CD4-positive, alpha-beta memory T cell (primary cell): ENCODE measurements at regions not wholly inside any gene's neighbourhood (a gene's known extent, or its start where the extent isn't known, plus 50 kb on each side); places are given as distances from the start of the nearest gene placed in this dataset.

ENCODE experiments used
- CTCF ChIA-PET: fragments of 350-600 bp; sonication (Branson Sonifier 250); formaldehyde crosslinking; loops from one replicate; lab custom pipeline; 2021; ENCODE audit warnings: inconsistent platforms; ENCODE audit not compliant: partially characterized antibody; lab: Charles Lee
- POLR2A ChIA-PET: fragments of 350-600 bp; sonication (Branson Sonifier 250); formaldehyde crosslinking; loops from one replicate; lab custom pipeline; 2021; ENCODE audit not compliant: partially characterized antibody; lab: Charles Lee
- DNase-seq, 5 donors: peaks; one replicate each; pipeline versions ENCODE4 v3.0.0 to v3.0.0-alpha.2; 2020 to 2022; ENCODE audit warnings: mixed read lengths in 1 of 5
- H3K27ac ChIP-seq: one replicate; pipeline ENCODE4 v1.7.0; 2013; ENCODE audit warnings: low read depth, low read length
- H3K27me3 ChIP-seq: 2 replicates; pipeline ENCODE4 v1.7.0; 2013; ENCODE audit warnings: mild to moderate bottlenecking, low read length, moderate library complexity; ENCODE audit not compliant: insufficient read depth
- H3K36me3 ChIP-seq: 2 replicates; pipeline ENCODE4 v1.7.0; 2013; ENCODE audit warnings: mild to moderate bottlenecking, low read length, moderate library complexity; ENCODE audit not compliant: insufficient read depth
- H3K4me1 ChIP-seq: 2 replicates; pipeline ENCODE4 v1.7.0; 2013; ENCODE audit warnings: mild to moderate bottlenecking, low read length, moderate library complexity; ENCODE audit not compliant: insufficient read depth
- H3K4me3 ChIP-seq, 2 donors: one replicate each; pipeline ENCODE4 v1.7.0; 2013; ENCODE audit warnings: low read length in 2 of 2, mild to moderate bottlenecking in 1 of 2
- H3K9me3 ChIP-seq, 2 donors: one replicate each; pipeline ENCODE4 v1.7.0; 2013; ENCODE audit warnings: low read length in 2 of 2, control low read depth in 1 of 2; ENCODE audit not compliant: control insufficient read depth in 1 of 2
- H3K27ac Mint-ChIP-seq, 7 donors: one replicate each; pipeline ENCODE4 v1.8.0; 2020 to 2021; ENCODE audit warnings: mixed read lengths in 7 of 7, mild to moderate bottlenecking in 6 of 7, inconsistent platforms in 3 of 7, moderate library complexity in 3 of 7
- H3K27me3 Mint-ChIP-seq, 2 donors: one replicate each; pipeline ENCODE4 v1.8.0; 2020 to 2021; ENCODE audit warnings: mixed read lengths in 2 of 2
- H3K36me3 Mint-ChIP-seq, 2 donors: one replicate each; pipeline ENCODE4 v1.8.0; 2020 to 2021; ENCODE audit warnings: mixed read lengths in 2 of 2, inconsistent platforms in 1 of 2, mild to moderate bottlenecking in 1 of 2
- H3K4me1 Mint-ChIP-seq, 4 donors: one replicate each; pipeline ENCODE4 v1.8.0; 2020 to 2021; ENCODE audit warnings: mixed read lengths in 4 of 4, mild to moderate bottlenecking in 1 of 4
- H3K4me3 Mint-ChIP-seq, 8 donors: one replicate each; pipeline ENCODE4 v1.8.0; 2020 to 2021; ENCODE audit warnings: mixed read lengths in 8 of 8, mild to moderate bottlenecking in 7 of 8, moderate library complexity in 6 of 8, inconsistent platforms in 3 of 8
- H3K9me3 Mint-ChIP-seq, 8 donors: one replicate each; pipeline ENCODE4 v1.8.0; 2020 to 2021; ENCODE audit warnings: mixed read lengths in 8 of 8, mild to moderate bottlenecking in 5 of 8, inconsistent platforms in 3 of 8, moderate library complexity in 1 of 8
- intact Hi-C: fragments of 100-400 bp; cut with micrococcal nuclease; formaldehyde crosslinking; loops from one replicate; pipeline ENCODE4 v1.15.1; 2023

GRCh38 chr9:87073692-87074091, 126.4 kb upstream of the GAS1 start:
- no peaks in the 10 kb centered on the region for H3K9me3 ChIP-seq
- intact Hi-C loops, result no loop called here
- no peaks in the 10 kb centered on the region for H3K36me3 ChIP-seq
- H3K4me1 Mint-ChIP-seq, result no peaks in the 10 kb centered on the region
- H3K36me3 Mint-ChIP-seq, result no peaks in the 10 kb centered on the region
- DNase-seq, result no peak
- no peak overlapping the region for H3K4me3 ChIP-seq
- no peaks in the 10 kb centered on the region for H3K27me3 Mint-ChIP-seq
- H3K4me3 Mint-ChIP-seq, result no peak overlapping the region
- H3K27me3 ChIP-seq, result no peaks in the 10 kb centered on the region
- H3K27ac ChIP-seq, result no peak overlapping the region
- H3K4me1 ChIP-seq, result no peaks in the 10 kb centered on the region
- H3K9me3 Mint-ChIP-seq, result peaks cover 0 to 2% (median 0%) of the 10 kb centered on the region in 8 donors
- POLR2A ChIA-PET, result no interaction called here
- H3K27ac Mint-ChIP-seq, result no peak overlapping the region
- CTCF ChIA-PET, result no interaction called here

DNA sequence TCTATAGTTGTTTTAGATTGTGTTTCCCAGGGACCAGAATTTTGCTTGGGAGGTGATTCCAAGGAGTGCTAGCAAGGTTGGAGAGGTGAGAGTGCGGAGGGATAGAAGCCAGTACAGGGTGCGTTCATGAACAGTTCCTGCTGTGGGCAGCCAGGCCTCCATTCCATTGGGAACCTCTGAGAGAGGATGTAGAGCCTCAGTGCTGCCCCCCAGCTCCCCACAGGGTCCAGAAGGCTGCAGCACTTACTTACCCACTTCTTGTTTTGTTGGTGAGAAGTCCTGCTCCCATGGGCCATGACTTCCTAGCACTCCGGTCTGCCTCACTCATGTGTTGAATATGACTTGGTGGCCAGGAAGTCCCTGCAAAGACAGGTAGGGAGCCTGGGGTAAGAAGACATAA, 128.2 kb upstream of the GAS1 start:
- Mint-ChIP-seq H3K27me3 (no peaks in the 10 kb centered on the region), H3K4me1 (no peaks in the 10 kb centered on the region), H3K4me3 (no peak overlapping the region), H3K36me3 (no peaks in the 10 kb centered on the region), H3K27ac (no peak overlapping the region), H3K9me3 (peaks cover 0 to 10% (median 1%) of the 10 kb centered on the region in 8 donors)
- Histone ChIP-seq H3K36me3 (no peaks in the 10 kb centered on the region), H3K9me3 (no peaks in the 10 kb centered on the region), H3K4me3 (no peak overlapping the region), H3K27me3 (no peaks in the 10 kb centered on the region), H3K4me1 (no peaks in the 10 kb centered on the region), H3K27ac (no peak overlapping the region)
- intact Hi-C loops, result no loop called here
- ChIA-PET POLR2A (no interaction called here), CTCF (no interaction called here)
- DNase-seq, result no peak

- intact Hi-C loops, result no loop called here
- POLR2A ChIA-PET, result no interaction called here
- Histone ChIP-seq H3K36me3 (no peaks in the 10 kb centered on the region), H3K4me1 (no peaks in the 10 kb centered on the region), H3K27me3 (no peaks in the 10 kb centered on the region), H3K9me3 (no peaks in the 10 kb centered on the region), H3K27ac (no peak overlapping the region), H3K4me3 (no peak overlapping the region)
- DNase-seq, result no peak
- Mint-ChIP-seq H3K4me1 (no peaks in the 10 kb centered on the region), H3K36me3 (no peaks in the 10 kb centered on the region), H3K27me3 (no peaks in the 10 kb centered on the region), H3K4me3 (no peak overlapping the region), H3K9me3 (peaks cover 0 to 10% (median 2%) of the 10 kb centered on the region in 8 donors), H3K27ac (no peak overlapping the region)
- CTCF ChIA-PET, result no interaction called here
Measured at GRCh38 chr9:87076825-87077224, 129.5 kb upstream of the GAS1 start.

DNA sequence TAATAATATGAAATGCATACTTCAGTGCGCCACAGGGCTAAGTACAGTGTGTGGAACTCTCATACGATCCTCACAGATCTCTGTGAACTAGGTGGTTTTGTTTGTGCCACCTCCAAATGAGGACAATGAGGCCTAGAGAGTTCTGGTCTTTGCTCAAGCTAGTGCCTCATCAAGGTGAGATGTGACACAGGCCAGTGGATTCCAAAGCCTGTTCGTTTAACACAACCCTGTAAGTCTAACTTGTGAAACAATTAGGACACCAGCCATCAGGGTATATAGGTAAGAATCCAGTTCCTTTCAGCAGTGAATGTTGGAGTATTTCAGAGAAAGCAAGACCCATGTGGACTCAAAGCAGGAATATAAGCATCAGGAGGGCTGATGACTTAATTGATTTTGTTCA, 130.7 kb upstream of the GAS1 start:
- POLR2A ChIA-PET, result no interaction called here
- no peaks in the 10 kb centered on the region for H3K9me3 ChIP-seq
- no peak overlapping the region for H3K4me3 ChIP-seq
- Mint-ChIP-seq H3K27ac (no peak overlapping the region), H3K36me3 (no peaks in the 10 kb centered on the region), H3K9me3 (peaks cover 0 to 12% (median 2%) of the 10 kb centered on the region in 8 donors), H3K4me3 (no peak overlapping the region), H3K4me1 (no peaks in the 10 kb centered on the region), H3K27me3 (no peaks in the 10 kb centered on the region)
- no peak for DNase-seq
- no peaks in the 10 kb centered on the region for H3K27me3 ChIP-seq
- H3K4me1 ChIP-seq, result no peaks in the 10 kb centered on the region
- CTCF ChIA-PET, result no interaction called here
- no peak overlapping the region for H3K27ac ChIP-seq
- H3K36me3 ChIP-seq, result no peaks in the 10 kb centered on the region
- intact Hi-C loops, result no loop called here

DNA sequence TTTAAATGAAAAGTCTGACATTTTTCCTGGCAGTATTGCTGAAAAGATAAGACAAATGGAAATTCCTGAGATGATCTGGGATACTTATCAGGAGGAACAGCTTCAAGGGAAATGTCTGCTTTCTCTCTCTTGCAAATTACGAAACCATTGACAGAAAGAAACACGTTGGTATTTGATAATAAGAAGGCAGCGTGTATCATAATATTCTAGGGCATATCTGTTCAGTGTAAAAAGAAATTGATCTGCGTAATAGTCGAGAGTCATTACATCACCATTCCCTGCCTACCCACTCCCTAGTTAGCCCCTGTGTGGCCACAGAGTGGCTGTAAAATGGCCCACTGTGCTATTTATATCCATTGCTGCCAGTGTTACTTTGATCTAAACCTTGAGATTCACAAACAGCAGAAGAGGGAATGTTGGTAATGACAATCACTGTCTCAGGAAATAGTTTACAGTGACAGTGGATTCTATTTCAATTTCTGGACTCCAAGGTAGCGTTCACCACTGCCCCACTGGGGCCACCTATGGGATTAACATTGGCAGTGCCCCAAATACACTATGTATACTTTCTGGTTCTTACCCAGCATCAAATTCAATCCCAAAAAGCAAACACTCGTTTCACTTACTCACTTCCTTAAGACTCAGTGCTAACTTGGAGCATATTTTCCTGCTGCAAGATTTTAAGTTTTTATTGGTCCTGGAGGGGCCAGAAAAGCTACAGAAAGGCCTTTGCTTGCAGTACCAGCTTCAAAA, 133.4 kb upstream of the GAS1 start:
- H3K4me3 ChIP-seq, result no peak overlapping the region
- intact Hi-C loops, result no loop called here
- ChIA-PET CTCF (no interaction called here), POLR2A (no interaction called here)
- no peaks in the 10 kb centered on the region for H3K36me3 ChIP-seq
- DNase-seq, result no peak
- H3K9me3 Mint-ChIP-seq, result peaks cover 0 to 11% (median 2%) of the 10 kb centered on the region in 8 donors
- H3K27me3 Mint-ChIP-seq, result no peaks in the 10 kb centered on the region
- no peaks in the 10 kb centered on the region for H3K4me1 ChIP-seq
- H3K27ac Mint-ChIP-seq, result no peak overlapping the region
- H3K27me3 ChIP-seq, result no peaks in the 10 kb centered on the region
- H3K27ac ChIP-seq, result no peak overlapping the region
- H3K36me3 Mint-ChIP-seq, result no peaks in the 10 kb centered on the region
- no peaks in the 10 kb centered on the region for H3K4me1 Mint-ChIP-seq
- no peaks in the 10 kb centered on the region for H3K9me3 ChIP-seq
- no peak overlapping the region for H3K4me3 Mint-ChIP-seq

- Mint-ChIP-seq H3K27me3 (no peaks in the 10 kb centered on the region), H3K4me3 (no peak overlapping the region), H3K9me3 (peaks cover 0 to 11% (median 2%) of the 10 kb centered on the region in 8 donors), H3K36me3 (no peaks in the 10 kb centered on the region), H3K4me1 (no peaks in the 10 kb centered on the region), H3K27ac (no peak overlapping the region)
- no peak overlapping the region for H3K27ac ChIP-seq
- H3K9me3 ChIP-seq, result no peaks in the 10 kb centered on the region
- ChIA-PET CTCF (no interaction called here), POLR2A (no interaction called here)
- H3K27me3 ChIP-seq, result no peaks in the 10 kb centered on the region
- intact Hi-C loops, result no loop called here
- H3K4me1 ChIP-seq, result no peaks in the 10 kb centered on the region
- H3K36me3 ChIP-seq, result no peaks in the 10 kb centered on the region
- no peak for DNase-seq
- H3K4me3 ChIP-seq, result no peak overlapping the region
Measured at GRCh38 chr9:87081503-87081902, 134.2 kb upstream of the GAS1 start.

- intact Hi-C loops, result no loop called here
- Histone ChIP-seq H3K27ac (no peak overlapping the region), H3K27me3 (no peaks in the 10 kb centered on the region), H3K36me3 (no peaks in the 10 kb centered on the region), H3K4me1 (no peaks in the 10 kb centered on the region), H3K9me3 (no peaks in the 10 kb centered on the region), H3K4me3 (no peak overlapping the region)
- Mint-ChIP-seq H3K27ac (no peak overlapping the region), H3K9me3 (peaks cover 0 to 13% (median under 1%) of the 10 kb centered on the region in 8 donors), H3K4me3 (no peak overlapping the region), H3K27me3 (peaks cover 0 to 3% of the 10 kb centered on the region in 2 donors), H3K4me1 (no peaks in the 10 kb centered on the region), H3K36me3 (no peaks in the 10 kb centered on the region)
- POLR2A ChIA-PET, result no interaction called here
- CTCF ChIA-PET, result no interaction called here
- no peak for DNase-seq
Measured at GRCh38 chr9:87083986-87084385, 136.7 kb upstream of the GAS1 start.
